Uterus (tissue), 2 donors: ENCODE measurements at regions not wholly inside any gene's neighbourhood (a gene's known extent, or its start where the extent isn't known, plus 50 kb on each side); places are given as distances from the start of the nearest gene placed in this dataset.

Experiments used
- POLR2A ChIP-seq, 2 donors: fragments of 450-650 bp; IDR thresholded peaks; one replicate each; pipeline ENCODE4 v1.6.1; 2016; ENCODE audit warnings: antibody characterized with exemption in 2 of 2, mild to moderate bottlenecking in 1 of 2, moderate library complexity in 1 of 2
- TF ChIP-seq, protein P1 (sequence below), 4 experiments: fragments of 200-600 bp in 2 of 4; fragments of 450-650 bp in 2 of 4; sonication (generic) in 2 of 4; IDR thresholded peaks; one replicate each; pipeline ENCODE4 v1.5.1; 2016 to 2019; ENCODE audit warnings: antibody characterized with exemption in 4 of 4, mild to moderate bottlenecking in 2 of 4, moderate library complexity in 1 of 4

DNA sequence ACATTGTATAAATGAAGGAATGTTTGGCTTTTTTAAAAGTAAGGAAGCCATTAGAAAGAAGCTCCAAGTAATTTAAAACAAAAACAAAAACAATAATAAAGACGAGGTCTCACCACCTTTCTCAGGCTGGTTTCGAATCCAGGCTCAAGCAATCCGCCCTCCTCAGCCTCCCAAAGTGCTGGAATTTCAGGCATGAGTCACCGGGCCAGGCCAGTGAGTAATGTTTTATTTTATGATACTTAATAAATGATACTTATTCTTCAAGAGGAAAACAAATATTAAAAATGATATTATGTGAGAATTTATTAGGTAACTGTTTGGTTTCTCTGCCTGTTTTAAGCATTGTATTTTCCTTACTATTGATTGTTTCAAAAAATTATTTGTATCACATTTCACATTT lies 201.4 kb upstream of the BRINP3 start:
- TF ChIP-seq, protein P1, sequence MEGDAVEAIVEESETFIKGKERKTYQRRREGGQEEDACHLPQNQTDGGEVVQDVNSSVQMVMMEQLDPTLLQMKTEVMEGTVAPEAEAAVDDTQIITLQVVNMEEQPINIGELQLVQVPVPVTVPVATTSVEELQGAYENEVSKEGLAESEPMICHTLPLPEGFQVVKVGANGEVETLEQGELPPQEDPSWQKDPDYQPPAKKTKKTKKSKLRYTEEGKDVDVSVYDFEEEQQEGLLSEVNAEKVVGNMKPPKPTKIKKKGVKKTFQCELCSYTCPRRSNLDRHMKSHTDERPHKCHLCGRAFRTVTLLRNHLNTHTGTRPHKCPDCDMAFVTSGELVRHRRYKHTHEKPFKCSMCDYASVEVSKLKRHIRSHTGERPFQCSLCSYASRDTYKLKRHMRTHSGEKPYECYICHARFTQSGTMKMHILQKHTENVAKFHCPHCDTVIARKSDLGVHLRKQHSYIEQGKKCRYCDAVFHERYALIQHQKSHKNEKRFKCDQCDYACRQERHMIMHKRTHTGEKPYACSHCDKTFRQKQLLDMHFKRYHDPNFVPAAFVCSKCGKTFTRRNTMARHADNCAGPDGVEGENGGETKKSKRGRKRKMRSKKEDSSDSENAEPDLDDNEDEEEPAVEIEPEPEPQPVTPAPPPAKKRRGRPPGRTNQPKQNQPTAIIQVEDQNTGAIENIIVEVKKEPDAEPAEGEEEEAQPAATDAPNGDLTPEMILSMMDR (IDR thresholded peaks at IDR 0.05), result no peak
- TF ChIP-seq POLR2A (IDR thresholded peaks at IDR 0.05), result no peak
